Fibroblast of skin of right quadriceps (primary cell): ENCODE measurements at regions not wholly inside any gene's neighbourhood (a gene's known extent, or its start where the extent isn't known, plus 50 kb on each side); places are given as distances from the start of the nearest gene placed in this dataset.

Experiments
- DNase-seq: peaks from one replicate; pipeline ENCODE4 v3.0.0-alpha.2; 2013

DNA sequence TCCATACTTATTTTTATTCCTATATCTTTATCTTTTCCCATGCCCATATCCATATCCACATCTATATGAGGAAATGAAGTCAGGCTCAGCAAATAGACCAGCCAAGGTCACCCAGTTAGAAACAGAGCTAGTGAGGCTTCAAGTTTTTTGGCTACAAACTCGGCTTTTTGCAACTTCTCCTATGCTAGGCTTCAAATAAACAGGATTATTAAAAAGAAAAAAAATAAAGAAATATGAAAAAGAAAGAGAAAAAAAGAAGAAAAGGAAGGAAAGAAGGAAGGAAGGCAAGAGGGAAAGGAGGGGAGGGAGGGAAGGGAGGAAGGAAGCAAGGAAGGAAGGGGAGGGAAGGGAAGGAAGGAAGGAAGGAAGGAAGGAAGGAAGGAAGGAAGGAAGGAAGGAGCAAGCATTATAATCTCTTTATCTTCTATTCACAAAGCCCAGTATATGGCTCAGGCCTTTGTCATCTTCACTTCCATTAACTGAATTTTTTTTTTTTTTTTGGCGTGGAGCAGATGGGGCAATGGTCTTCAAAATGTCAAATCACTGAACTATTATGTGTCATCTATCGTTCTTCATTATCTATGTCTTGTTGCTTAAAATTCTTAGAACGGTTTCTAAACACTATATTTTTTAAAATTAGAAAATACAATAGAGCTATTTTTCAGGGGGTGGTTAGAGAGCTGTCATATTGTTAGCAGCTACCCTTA lies 418.2 kb downstream of the VRK1 start:
- no peak for DNase-seq

DNA sequence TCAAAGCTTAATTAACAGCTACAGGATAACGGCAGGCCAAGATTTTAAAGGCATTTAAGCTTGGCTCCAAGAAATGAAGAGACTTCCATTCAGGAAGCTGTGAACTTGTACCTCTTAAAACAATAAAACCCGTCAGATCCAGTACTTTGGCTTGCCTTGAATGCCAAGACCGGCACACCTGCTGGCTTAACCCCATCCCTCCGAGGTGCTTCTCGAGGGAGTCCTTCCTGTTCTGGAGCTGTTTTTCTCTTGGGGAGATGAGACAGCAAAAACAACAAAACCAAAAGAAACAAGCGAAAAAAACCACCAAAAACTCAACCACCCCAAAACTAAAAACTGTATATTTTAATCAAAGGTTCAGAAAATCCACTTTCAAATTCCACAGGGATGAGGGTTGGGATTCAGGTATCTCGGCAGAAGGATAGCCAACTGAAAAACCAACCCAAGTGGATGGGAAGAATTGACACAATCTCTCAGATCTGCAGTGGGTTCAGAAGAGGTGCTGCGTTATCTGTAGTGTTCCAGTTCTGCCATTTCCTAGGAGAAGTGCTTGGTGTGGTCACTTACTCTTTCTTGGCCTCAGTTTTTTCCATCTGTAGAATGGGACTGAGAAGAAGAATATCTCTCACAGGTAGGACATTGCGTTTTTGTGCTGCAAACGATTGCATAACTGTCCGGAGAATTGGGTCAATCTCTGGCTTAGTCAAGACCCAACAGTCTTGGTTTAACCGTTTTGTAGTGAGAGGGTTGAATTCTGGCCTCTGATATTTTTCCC lies 420.1 kb downstream of the VRK1 start:
- no peak for DNase-seq

- no peak for DNase-seq
Observed at GRCh38 chr14:97218274-97218673, 421.1 kb downstream of the VRK1 start.

GRCh38 chr14:97218691-97219430 lies 421.7 kb downstream of the VRK1 start:
- DNase-seq = peak; percentile 4

DNA sequence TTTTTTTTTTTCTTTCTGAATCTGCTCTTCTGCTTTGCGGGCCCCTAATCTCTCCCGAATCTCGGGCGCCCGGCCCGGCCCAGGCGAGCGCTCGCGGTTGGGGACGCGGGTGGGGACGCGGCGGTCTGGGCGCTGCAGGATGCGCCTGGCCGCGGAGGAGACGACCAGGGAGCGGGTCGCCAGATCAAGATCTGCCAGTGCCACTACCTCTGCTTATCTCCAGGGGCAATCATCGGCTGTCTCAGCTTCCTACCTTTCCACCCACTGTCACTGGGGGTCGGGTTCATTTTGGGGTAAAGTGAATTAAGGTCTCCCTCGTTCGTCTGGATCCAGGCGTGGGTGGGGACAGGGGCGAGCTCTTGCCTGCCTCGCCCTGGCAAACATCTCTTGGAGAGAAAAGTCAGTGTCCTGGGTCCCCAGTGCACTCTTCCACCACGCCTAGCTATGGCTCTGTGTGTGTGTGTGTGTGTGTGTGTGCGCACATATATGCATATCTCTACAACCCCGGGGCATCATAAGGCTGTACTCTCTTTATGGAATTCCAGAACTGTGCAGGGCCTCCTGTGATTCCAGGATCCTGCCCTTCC lies 422.3 kb downstream of the VRK1 start:
- no peak for DNase-seq

DNA sequence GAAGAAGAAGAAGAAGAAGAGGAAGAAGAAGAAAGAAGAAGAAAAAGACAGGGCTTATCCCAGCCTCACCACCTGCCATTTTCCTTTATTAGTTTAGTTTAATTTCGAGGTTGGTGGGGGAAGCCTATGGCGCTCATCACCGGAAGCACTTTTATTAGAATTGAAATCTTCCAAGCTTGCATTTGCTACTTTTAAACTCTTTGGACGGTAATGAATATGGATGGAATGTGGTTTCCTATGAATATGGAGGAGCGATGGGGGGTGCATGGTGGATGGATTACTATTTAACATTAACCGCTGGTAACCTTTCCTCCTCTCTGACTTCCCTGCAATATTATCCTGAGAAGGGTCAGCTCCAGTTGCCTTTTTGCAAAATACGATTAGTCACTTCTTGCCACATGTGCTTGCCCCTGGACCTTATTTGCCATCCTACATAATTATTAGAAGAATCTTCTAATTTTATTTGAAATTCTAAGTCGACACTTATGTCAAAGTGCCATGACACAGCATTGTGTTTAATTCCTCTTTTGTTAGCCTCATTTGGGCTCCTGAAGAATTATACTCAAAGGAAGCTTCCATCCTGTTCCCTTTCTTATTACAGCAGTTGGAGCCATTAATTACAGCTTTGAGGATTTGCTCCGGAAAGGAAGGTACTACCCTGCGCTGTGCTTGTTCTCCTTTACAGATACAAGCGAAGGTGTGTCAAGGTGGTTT lies 424.5 kb downstream of the VRK1 start:
- DNase-seq = no peak

- no peak for DNase-seq
Observed at GRCh38 chr14:97224016-97224415, 426.8 kb downstream of the VRK1 start.

GRCh38 chr14:97230051-97230450 lies 432.9 kb downstream of the VRK1 start:
- DNase-seq = no peak

DNA sequence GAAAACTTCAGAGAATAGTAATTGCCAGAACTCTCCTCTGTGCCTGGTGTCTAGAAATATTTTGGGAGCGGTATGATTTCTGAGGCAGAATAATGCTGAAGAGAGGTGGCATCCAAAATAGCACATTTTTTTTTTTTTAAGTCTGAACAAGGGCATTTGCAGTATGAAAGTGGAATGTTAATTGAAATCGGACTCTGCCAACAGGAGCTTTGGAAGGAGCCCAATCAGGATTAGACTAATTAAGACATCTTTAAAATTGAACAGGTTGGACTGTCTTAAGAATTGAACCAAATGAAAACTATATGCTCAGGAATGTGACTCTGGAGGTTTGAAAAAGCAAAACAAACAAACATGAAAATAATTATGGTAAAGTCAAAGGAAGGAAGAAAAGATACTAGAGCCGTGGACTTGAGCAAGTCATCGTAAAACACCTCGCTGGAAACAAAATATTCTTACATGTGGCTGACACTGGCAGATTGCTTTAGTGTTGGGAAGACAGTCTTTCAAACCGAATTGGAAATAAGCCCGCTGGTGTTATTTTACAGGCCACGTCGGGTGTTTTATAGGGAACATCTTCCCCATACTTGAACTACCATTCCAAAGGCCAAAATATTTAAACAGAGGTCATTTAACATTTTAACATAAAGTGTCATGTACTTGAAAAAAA lies 436.3 kb downstream of the VRK1 start:
- no peak for DNase-seq

DNA sequence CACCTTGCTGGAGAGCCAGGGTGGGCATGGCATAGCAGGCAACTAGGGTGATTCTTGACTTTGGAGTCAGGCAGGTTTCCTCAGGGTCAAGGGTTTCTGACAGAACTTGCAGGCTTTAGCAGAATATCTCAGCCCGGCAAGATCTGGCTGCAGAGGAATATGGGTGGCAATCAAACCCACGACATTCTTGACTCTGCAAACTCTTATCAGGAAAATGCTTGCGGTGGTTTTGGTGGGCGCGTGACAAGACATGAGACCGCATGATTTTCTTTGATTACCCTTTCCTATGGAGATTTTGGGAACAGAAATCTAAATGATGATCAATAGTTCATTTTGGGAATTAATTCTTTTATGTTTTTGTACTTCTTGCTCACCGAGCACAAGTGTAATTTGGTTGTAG lies 449.5 kb downstream of the VRK1 start:
- no peak for DNase-seq

GRCh38 chr14:97248973-97249372 lies 451.8 kb downstream of the VRK1 start:
- no peak for DNase-seq

- DNase-seq = no peak
Observed at GRCh38 chr14:97250931-97251330, 453.7 kb downstream of the VRK1 start.

DNA sequence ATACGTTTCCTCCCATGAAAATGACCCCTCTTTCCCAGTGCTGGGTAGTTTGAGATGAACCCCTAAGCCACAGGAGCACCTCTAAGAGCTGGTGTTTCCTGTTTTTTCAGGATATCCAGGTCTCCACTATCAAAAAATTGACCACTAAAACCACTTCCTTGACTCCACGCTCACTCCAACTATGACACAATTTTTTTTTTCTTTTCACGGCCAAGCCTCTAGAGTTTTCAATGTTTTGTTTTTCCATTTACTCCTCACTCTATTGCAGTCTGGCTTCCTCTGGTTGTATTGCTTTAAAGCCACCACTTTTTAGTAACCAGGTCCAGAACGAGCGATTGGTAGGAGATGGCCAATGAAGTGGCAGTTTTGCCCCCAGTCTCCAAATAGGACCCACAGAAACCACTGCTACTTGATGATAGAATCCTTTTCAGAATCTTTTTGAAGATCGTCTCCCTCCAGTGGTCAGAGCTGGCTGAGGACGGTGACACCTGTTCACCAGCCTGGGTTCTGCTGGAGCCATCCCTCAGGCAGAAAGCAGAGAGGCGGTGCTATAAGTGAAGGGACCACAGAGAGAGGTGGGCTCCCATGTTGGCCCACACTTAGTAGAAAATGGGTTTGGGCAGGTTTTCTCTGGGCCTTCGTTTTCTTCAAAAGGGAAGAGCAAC lies 454.4 kb downstream of the VRK1 start:
- no peak for DNase-seq

- DNase-seq = no peak
Observed at GRCh38 chr14:97253756-97254155, 456.6 kb downstream of the VRK1 start.

DNA sequence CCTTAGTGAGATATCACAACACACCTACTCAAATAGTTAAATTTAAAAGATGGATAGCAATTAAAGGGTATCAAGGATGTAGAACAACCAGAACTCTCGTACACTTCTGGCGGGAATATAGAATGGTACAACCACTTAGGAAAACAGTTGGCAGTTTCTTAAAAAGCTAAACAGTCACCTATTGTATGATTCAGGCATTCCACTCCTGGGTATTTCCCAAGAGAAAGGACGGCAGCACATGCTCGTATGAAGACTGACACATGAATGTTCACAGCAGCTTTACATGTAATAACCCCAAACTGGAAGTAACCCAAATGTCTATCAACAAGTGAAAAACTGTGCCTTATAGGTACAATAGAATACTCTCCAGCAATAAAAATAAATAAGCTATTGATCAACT lies 465.2 kb downstream of the VRK1 start:
- no peak for DNase-seq

- DNase-seq = peak; percentile 6
Observed at GRCh38 chr14:97264516-97265230, 467.5 kb downstream of the VRK1 start.

GRCh38 chr14:97266653-97267052 lies 469.5 kb downstream of the VRK1 start:
- DNase-seq = peak; percentile 86

DNA sequence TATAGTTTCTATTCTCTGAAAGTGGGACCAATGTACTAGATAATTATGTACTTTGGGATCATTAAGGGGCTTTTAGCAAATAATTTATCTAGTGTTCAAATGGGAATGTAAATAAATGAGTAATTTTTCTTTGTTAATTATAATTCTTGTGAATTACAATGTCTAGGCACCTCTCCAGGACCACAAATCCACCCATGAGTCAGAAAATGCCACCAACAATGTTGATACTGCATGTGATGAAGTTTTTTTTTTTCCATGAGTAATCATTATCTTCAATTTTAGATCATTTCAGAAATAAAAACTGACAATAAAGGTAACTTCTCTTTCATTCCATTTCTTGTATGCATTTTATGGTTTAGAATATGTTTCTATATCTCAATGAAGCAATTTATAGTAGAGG lies 470.3 kb downstream of the VRK1 start:
- peak; percentile 65 for DNase-seq

- no peak for DNase-seq
Observed at GRCh38 chr14:97268097-97268496, 470.9 kb downstream of the VRK1 start.

DNA sequence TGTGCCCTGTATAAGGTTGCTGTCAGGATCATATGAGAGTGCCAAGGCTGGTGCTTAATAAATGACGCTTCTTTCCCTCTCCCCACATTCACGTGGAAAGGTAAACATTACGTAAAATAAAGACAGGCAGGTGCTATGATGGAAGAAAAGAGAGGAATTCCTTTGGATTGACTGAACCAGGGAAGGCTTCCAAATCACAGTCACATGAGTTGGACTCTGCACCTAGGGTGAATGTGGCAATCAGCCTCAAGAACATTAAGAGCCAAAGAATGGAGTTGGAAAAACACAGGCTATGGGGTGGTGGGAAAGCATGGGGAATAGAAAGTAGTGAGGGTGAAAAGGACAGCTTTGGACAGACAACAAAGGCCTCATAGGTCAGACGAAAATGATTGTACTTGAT lies 473.1 kb downstream of the VRK1 start:
- no peak for DNase-seq

- no peak for DNase-seq
Observed at GRCh38 chr14:97271451-97271960, 474.3 kb downstream of the VRK1 start.
